ENCODE measurements at regions not wholly inside any gene's neighbourhood (a gene's known extent, or its start where the extent isn't known, plus 50 kb on each side); places are given as distances from the start of the nearest gene placed in this dataset.

- Histone ChIP-seq H3K36me3 (ENCODE audit: insufficient read depth, low read length) (no peaks in the 10 kb centered on the region), H3K4me3 (ENCODE audit: low read length) (no peak overlapping the region), H3K4me1 (ENCODE audit: insufficient read depth, low read length) (no peaks in the 10 kb centered on the region), H3K9me3 (ENCODE audit: low read length) (no peaks in the 10 kb centered on the region), H3K27me3 (ENCODE audit: insufficient read depth, low read length, poor library complexity, severe bottlenecking) (no peaks in the 10 kb centered on the region), H3K27ac (ENCODE audit: low read depth, low read length) (no peak overlapping the region)
- CTCF ChIA-PET: no interaction called here
- POLR2A ChIA-PET: no interaction called here
- peaks cover 0 to 1% (median 0%) of the 10 kb centered on the region in 3 donors for H3K36me3 Mint-ChIP-seq
- H3K27me3 Mint-ChIP-seq: peaks cover 2 to 8% of the 10 kb centered on the region in 2 donors
- no peak for DNase-seq
- no peak overlapping the region for H3K27ac Mint-ChIP-seq
- H3K4me3 Mint-ChIP-seq: no peak overlapping the region
- H3K4me1 Mint-ChIP-seq: no peaks in the 10 kb centered on the region
- H3K9me3 Mint-ChIP-seq: no peaks in the 10 kb centered on the region
Observed at GRCh38 chr3:72240531-72240930, 455.6 kb upstream of the PROK2 start.

- Histone ChIP-seq H3K27me3 (ENCODE audit: insufficient read depth, low read length, poor library complexity, severe bottlenecking) (no peaks in the 10 kb centered on the region), H3K4me3 (ENCODE audit: low read length) (no peak overlapping the region), H3K36me3 (ENCODE audit: insufficient read depth, low read length) (no peaks in the 10 kb centered on the region), H3K27ac (ENCODE audit: low read depth, low read length) (no peak overlapping the region), H3K9me3 (ENCODE audit: low read length) (no peaks in the 10 kb centered on the region), H3K4me1 (ENCODE audit: insufficient read depth, low read length) (no peaks in the 10 kb centered on the region)
- Mint-ChIP-seq H3K4me1 (no peaks in the 10 kb centered on the region), H3K27me3 (peaks cover 2 to 8% of the 10 kb centered on the region in 2 donors), H3K27ac (no peak overlapping the region), H3K36me3 (peaks cover 0 to 1% (median 0%) of the 10 kb centered on the region in 3 donors), H3K9me3 (no peaks in the 10 kb centered on the region), H3K4me3 (no peak overlapping the region)
- ChIA-PET POLR2A (no interaction called here), CTCF (no interaction called here)
- DNase-seq: no peak
Observed at GRCh38 chr3:72238801-72239200, 453.9 kb upstream of the PROK2 start.

- ChIA-PET POLR2A (no interaction called here), CTCF (no interaction called here)
- Histone ChIP-seq H3K27me3 (ENCODE audit: insufficient read depth, low read length, poor library complexity, severe bottlenecking) (no peaks in the 10 kb centered on the region), H3K4me3 (ENCODE audit: low read length) (no peak overlapping the region), H3K27ac (ENCODE audit: low read depth, low read length) (no peak overlapping the region), H3K4me1 (ENCODE audit: insufficient read depth, low read length) (no peaks in the 10 kb centered on the region), H3K36me3 (ENCODE audit: insufficient read depth, low read length) (no peaks in the 10 kb centered on the region), H3K9me3 (ENCODE audit: low read length) (no peaks in the 10 kb centered on the region)
- no peak for DNase-seq
- Mint-ChIP-seq H3K27ac (no peak overlapping the region), H3K9me3 (no peaks in the 10 kb centered on the region), H3K4me3 (no peak overlapping the region), H3K36me3 (peaks cover 0 to 1% (median 0%) of the 10 kb centered on the region in 3 donors), H3K4me1 (no peaks in the 10 kb centered on the region), H3K27me3 (peaks cover 2 to 8% of the 10 kb centered on the region in 2 donors)
Observed at GRCh38 chr3:72238010-72238691, 453.2 kb upstream of the PROK2 start.

GRCh38 chr3:72237679-72238009 lies 452.7 kb upstream of the PROK2 start:
- Histone ChIP-seq H3K27me3 (ENCODE audit: insufficient read depth, low read length, poor library complexity, severe bottlenecking) (no peaks in the 10 kb centered on the region), H3K36me3 (ENCODE audit: insufficient read depth, low read length) (no peaks in the 10 kb centered on the region), H3K9me3 (ENCODE audit: low read length) (no peaks in the 10 kb centered on the region), H3K4me3 (ENCODE audit: low read length) (no peak overlapping the region), H3K4me1 (ENCODE audit: insufficient read depth, low read length) (no peaks in the 10 kb centered on the region), H3K27ac (ENCODE audit: low read depth, low read length) (no peak overlapping the region)
- POLR2A ChIA-PET: no interaction called here
- CTCF ChIA-PET: no interaction called here
- H3K4me1 Mint-ChIP-seq: no peaks in the 10 kb centered on the region
- no peak overlapping the region for H3K4me3 Mint-ChIP-seq
- peaks cover 0 to 1% (median 0%) of the 10 kb centered on the region in 3 donors for H3K36me3 Mint-ChIP-seq
- H3K9me3 Mint-ChIP-seq: no peaks in the 10 kb centered on the region
- peaks cover 2 to 8% of the 10 kb centered on the region in 2 donors for H3K27me3 Mint-ChIP-seq
- H3K27ac Mint-ChIP-seq: no peak overlapping the region
- no peak for DNase-seq

GRCh38 chr3:72234391-72234790 lies 449.4 kb upstream of the PROK2 start:
- POLR2A ChIA-PET: no interaction called here
- CTCF ChIA-PET: no interaction called here
- Mint-ChIP-seq H3K9me3 (peaks cover 0 to 2% (median 0%) of the 10 kb centered on the region in 5 donors), H3K36me3 (peaks cover 0 to 1% (median 0%) of the 10 kb centered on the region in 3 donors), H3K4me1 (no peaks in the 10 kb centered on the region), H3K27me3 (peaks cover 4 to 15% of the 10 kb centered on the region in 2 donors), H3K27ac (no peak overlapping the region), H3K4me3 (no peak overlapping the region)
- Histone ChIP-seq H3K9me3 (ENCODE audit: low read length) (no peaks in the 10 kb centered on the region), H3K27me3 (ENCODE audit: insufficient read depth, low read length, poor library complexity, severe bottlenecking) (no peaks in the 10 kb centered on the region), H3K4me1 (ENCODE audit: insufficient read depth, low read length) (no peaks in the 10 kb centered on the region), H3K27ac (ENCODE audit: low read depth, low read length) (no peak overlapping the region), H3K4me3 (ENCODE audit: low read length) (no peak overlapping the region), H3K36me3 (ENCODE audit: insufficient read depth, low read length) (no peaks in the 10 kb centered on the region)
- DNase-seq: no peak

GRCh38 chr3:72233571-72233970 lies 448.6 kb upstream of the PROK2 start:
- ChIA-PET CTCF (no interaction called here), POLR2A (no interaction called here)
- peaks cover 0 to 2% (median 0%) of the 10 kb centered on the region in 5 donors for H3K9me3 Mint-ChIP-seq
- Histone ChIP-seq H3K36me3 (ENCODE audit: insufficient read depth, low read length) (no peaks in the 10 kb centered on the region), H3K27me3 (ENCODE audit: insufficient read depth, low read length, poor library complexity, severe bottlenecking) (no peaks in the 10 kb centered on the region), H3K9me3 (ENCODE audit: low read length) (no peaks in the 10 kb centered on the region), H3K4me1 (ENCODE audit: insufficient read depth, low read length) (no peaks in the 10 kb centered on the region), H3K27ac (ENCODE audit: low read depth, low read length) (no peak overlapping the region), H3K4me3 (ENCODE audit: low read length) (no peak overlapping the region)
- H3K36me3 Mint-ChIP-seq: peaks cover 0 to 1% (median 0%) of the 10 kb centered on the region in 3 donors
- no peaks in the 10 kb centered on the region for H3K4me1 Mint-ChIP-seq
- DNase-seq: no peak
- peaks cover 4 to 19% of the 10 kb centered on the region in 2 donors for H3K27me3 Mint-ChIP-seq
- H3K27ac Mint-ChIP-seq: no peak overlapping the region
- H3K4me3 Mint-ChIP-seq: no peak overlapping the region

GRCh38 chr3:72232777-72233176 lies 447.8 kb upstream of the PROK2 start:
- H3K4me1 ChIP-seq (ENCODE audit: insufficient read depth, low read length): no peaks in the 10 kb centered on the region
- CTCF ChIA-PET: no interaction called here
- Mint-ChIP-seq H3K4me3 (no peak overlapping the region), H3K36me3 (peaks cover 0 to 1% (median 0%) of the 10 kb centered on the region in 3 donors), H3K27ac (peak overlapping the region in 1 of 8 donors; percentile 50), H3K27me3 (peaks cover 4 to 17% of the 10 kb centered on the region in 2 donors), H3K4me1 (no peaks in the 10 kb centered on the region), H3K9me3 (peaks cover 0 to 2% (median 0%) of the 10 kb centered on the region in 5 donors)
- POLR2A ChIA-PET: no interaction called here
- H3K27me3 ChIP-seq (ENCODE audit: insufficient read depth, low read length, poor library complexity, severe bottlenecking): no peaks in the 10 kb centered on the region
- no peak overlapping the region for H3K4me3 ChIP-seq (ENCODE audit: low read length)
- no peak overlapping the region for H3K27ac ChIP-seq (ENCODE audit: low read depth, low read length)
- no peaks in the 10 kb centered on the region for H3K9me3 ChIP-seq (ENCODE audit: low read length)
- H3K36me3 ChIP-seq (ENCODE audit: insufficient read depth, low read length): no peaks in the 10 kb centered on the region
- DNase-seq: no peak

GRCh38 chr3:72232331-72232730 lies 447.4 kb upstream of the PROK2 start:
- Mint-ChIP-seq H3K9me3 (peaks cover 0 to 3% (median under 1%) of the 10 kb centered on the region in 5 donors), H3K36me3 (peaks cover 0 to 1% (median 0%) of the 10 kb centered on the region in 3 donors), H3K27me3 (peaks cover 3 to 14% of the 10 kb centered on the region in 2 donors), H3K27ac (no peak overlapping the region), H3K4me1 (no peaks in the 10 kb centered on the region), H3K4me3 (no peak overlapping the region)
- ChIA-PET CTCF (no interaction called here), POLR2A (no interaction called here)
- no peak overlapping the region for H3K4me3 ChIP-seq (ENCODE audit: low read length)
- H3K27me3 ChIP-seq (ENCODE audit: insufficient read depth, low read length, poor library complexity, severe bottlenecking): no peaks in the 10 kb centered on the region
- no peaks in the 10 kb centered on the region for H3K9me3 ChIP-seq (ENCODE audit: low read length)
- no peak overlapping the region for H3K27ac ChIP-seq (ENCODE audit: low read depth, low read length)
- no peak for DNase-seq
- H3K4me1 ChIP-seq (ENCODE audit: insufficient read depth, low read length): no peaks in the 10 kb centered on the region
- H3K36me3 ChIP-seq (ENCODE audit: insufficient read depth, low read length): no peaks in the 10 kb centered on the region
